ENCODE measurements at regions not wholly inside any gene's neighbourhood (a gene's known extent, or its start where the extent isn't known, plus 50 kb on each side); places are given as distances from the start of the nearest gene placed in this dataset.

DNA sequence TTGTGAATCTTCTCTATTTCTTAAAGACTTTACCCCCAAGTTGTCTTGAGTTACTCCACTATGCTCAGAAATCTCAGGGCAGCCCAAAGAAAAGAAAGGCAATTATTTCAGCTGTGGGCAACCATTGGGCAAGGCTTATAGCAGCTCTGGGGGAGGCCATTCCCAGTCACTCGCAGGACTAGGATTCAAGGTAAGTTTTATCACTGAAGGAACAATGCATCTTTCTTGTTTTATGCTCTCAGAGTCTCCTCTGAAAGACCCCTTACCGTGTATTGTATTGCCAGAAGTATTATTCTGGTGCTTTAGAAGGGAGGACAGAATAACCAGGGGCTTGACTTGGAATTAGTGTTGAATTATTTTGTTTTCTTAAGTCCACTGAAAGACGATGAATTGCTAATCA lies 586.3 kb upstream of the MAP3K7 start:
- in situ Hi-C loops (cut with MboI; ENCODE audit: low sequenced_read_pairs, unreplicated experiment) = no loop called here
- TF ChIP-seq, protein P1, sequence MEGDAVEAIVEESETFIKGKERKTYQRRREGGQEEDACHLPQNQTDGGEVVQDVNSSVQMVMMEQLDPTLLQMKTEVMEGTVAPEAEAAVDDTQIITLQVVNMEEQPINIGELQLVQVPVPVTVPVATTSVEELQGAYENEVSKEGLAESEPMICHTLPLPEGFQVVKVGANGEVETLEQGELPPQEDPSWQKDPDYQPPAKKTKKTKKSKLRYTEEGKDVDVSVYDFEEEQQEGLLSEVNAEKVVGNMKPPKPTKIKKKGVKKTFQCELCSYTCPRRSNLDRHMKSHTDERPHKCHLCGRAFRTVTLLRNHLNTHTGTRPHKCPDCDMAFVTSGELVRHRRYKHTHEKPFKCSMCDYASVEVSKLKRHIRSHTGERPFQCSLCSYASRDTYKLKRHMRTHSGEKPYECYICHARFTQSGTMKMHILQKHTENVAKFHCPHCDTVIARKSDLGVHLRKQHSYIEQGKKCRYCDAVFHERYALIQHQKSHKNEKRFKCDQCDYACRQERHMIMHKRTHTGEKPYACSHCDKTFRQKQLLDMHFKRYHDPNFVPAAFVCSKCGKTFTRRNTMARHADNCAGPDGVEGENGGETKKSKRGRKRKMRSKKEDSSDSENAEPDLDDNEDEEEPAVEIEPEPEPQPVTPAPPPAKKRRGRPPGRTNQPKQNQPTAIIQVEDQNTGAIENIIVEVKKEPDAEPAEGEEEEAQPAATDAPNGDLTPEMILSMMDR (IDR thresholded peaks at IDR 0.05; ENCODE audit: borderline replicate concordance, control extremely low read depth, extremely low read depth, insufficient read depth, missing control alignments) = no peak

DNA sequence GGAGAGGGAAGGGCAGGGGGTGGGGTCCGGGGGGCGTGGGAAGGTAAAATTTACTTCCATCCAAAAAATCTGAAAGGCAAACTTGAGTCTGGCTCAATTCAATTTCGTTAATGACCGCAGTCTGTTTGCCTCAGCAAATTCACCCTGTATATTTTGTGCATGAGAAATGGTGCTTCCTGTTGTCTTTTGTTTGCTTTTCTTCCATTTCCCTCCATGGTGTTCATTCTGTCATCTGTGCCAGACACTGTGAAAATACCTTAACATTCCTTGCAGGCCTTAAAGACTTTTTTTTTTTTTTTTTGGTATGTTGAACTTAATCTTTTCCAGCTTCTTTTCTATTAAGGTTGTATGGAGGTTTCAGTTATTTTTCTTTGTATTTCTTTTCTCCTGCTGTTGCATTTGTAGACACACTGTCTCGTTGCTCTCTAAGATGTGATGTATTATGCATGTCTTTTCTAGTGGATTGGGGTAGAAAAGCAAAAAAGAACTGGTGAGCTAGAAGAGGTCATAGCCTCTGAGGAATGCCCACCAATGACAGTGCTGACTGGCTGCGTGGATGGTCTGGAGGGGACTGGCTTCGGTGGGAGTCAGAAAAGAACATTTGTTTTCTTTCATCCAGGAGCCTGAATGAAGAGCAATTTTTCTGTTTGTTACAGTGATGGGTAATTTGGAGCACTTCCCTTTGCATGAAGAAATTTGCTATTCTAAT lies 585.0 kb upstream of the MAP3K7 start:
- DNase-seq (ENCODE audit: low spot score) = no peak
- TF ChIP-seq, protein P1 (IDR thresholded peaks at IDR 0.05; ENCODE audit: borderline replicate concordance, control extremely low read depth, extremely low read depth, insufficient read depth, missing control alignments) = no peak
- in situ Hi-C loops (cut with MboI; ENCODE audit: low sequenced_read_pairs, unreplicated experiment) = no loop called here

More for the DNA sequence above, 586.3 kb upstream of the MAP3K7 start:
- DNase-seq (ENCODE audit: low spot score) = no peak

DNA sequence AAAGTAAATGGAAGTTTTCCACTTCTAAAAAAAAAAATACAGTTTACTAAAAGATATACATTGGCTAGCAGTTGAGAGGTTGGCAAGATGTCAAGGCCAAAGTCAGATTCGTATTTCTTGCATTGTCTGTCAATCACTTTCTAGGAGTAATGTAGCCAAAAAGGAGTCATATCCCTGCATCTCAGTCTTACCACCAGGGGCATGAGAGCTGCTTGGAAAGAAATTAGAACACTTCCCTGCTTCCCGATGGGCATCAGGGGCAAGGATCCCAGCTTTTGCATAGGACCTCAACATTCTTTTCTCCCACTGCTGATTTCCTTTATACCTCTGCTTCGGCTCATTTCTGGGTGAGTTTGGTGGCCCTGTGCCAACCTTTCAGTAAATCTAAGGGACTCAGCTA lies 581.0 kb upstream of the MAP3K7 start:
- in situ Hi-C loops (cut with MboI; ENCODE audit: low sequenced_read_pairs, unreplicated experiment) = no loop called here
- no peak for DNase-seq (ENCODE audit: low spot score)
- TF ChIP-seq, protein P1 (IDR thresholded peaks at IDR 0.05; ENCODE audit: borderline replicate concordance, control extremely low read depth, extremely low read depth, insufficient read depth, missing control alignments) = no peak

DNA sequence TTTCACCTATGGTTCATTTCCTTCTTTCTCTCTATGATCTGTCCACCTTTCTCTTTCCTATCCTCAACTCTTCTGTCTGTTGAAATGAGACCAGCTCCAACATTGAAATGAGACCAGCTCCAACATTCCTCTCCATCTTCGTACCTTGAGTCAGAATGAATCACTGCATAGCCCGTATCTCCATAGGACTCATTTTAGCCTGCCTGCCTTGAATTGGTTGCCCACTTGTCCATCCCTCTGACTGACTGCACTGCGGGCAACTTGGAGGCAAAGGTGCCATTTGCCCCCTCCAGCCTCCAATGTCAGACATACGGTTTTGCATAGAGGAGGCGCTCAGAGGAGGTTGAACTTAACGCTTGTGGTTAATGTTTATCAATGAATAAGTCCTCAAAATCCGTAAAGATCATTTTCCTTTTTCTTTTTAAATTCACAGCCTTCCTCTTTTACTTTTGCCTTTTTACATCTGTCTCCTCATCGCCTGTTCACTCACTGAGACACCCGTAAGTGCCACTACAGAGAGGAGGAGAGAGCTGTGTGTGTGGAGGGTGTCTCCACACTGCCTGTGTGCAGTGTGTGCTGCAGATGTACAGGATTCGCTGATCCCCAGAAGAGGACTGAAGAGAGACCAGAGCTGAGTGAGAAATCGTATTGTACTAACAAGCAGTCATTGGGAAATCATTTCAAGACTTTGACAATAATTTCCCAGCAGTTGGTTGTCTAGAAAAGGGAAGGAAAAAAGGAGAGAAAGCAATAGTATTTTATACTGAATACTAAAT lies 579.6 kb upstream of the MAP3K7 start:
- DNase-seq (ENCODE audit: low spot score) = no peak
- in situ Hi-C loops (cut with MboI; ENCODE audit: low sequenced_read_pairs, unreplicated experiment) = no loop called here
- TF ChIP-seq, protein P1 (IDR thresholded peaks at IDR 0.05; ENCODE audit: borderline replicate concordance, control extremely low read depth, extremely low read depth, insufficient read depth, missing control alignments) = no peak

DNA sequence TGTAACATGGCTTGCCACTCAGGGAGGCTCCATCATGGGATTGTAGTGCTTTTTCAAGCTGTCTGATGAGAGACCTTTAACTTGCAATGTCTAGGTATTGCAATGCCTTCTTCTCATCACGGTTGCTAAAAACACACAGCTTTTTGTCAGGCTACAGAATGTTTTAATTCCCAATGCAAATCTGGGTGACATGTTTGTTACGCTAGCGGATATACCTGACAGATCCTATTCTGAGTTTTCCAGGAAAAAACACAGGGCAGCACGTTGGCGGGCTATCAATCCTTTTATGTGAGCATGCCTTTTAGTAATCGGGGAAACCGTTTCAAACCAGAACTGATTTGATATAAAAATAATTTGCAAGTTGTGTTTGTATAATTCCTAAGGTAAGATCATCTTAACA lies 577.2 kb upstream of the MAP3K7 start:
- TF ChIP-seq, protein P1 (IDR thresholded peaks at IDR 0.05; ENCODE audit: borderline replicate concordance, control extremely low read depth, extremely low read depth, insufficient read depth, missing control alignments) = no peak
- no peak for DNase-seq (ENCODE audit: low spot score)
- in situ Hi-C loops (cut with MboI; ENCODE audit: low sequenced_read_pairs, unreplicated experiment) = no loop called here

DNA sequence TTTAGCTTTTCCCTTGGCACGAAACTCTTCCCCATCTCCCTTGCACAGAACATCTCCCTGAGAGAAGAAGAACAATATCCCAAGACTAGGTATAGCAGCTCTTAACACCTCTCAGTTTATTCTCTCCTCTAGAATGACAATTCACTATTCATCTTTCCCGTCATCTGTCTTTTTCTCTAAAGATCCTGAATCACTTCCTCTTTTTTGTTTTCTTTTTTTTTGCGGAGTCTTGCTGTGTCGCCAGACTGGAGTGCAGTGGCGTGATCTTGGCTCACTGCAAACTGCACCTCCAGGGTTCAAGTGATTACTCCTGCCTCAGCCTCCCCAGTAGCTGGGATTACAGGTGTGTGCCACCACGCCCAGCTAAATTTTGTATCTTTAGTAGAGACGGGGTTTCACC lies 574.4 kb upstream of the MAP3K7 start:
- TF ChIP-seq, protein P1 (IDR thresholded peaks at IDR 0.05; ENCODE audit: borderline replicate concordance, control extremely low read depth, extremely low read depth, insufficient read depth, missing control alignments) = no peak
- in situ Hi-C loops (cut with MboI; ENCODE audit: low sequenced_read_pairs, unreplicated experiment) = no loop called here
- DNase-seq (ENCODE audit: low spot score) = no peak

Data from GM13976 (cell line).